ENCODE measurements at regions not wholly inside any gene's neighbourhood (a gene's known extent, or its start where the extent isn't known, plus 50 kb on each side); places are given as distances from the start of the nearest gene placed in this dataset.
"Not testable (repeated sequence)": the region's sequence is repeated elsewhere in the genome, so short reads cannot be mapped to it uniquely, and the experiment has no call there.

GRCh38 chr3:64440498-64440897 is 215.2 kb upstream of the PRICKLE2 start:
- Histone ChIP-seq H3K9me3 (peaks cover 0 to 3% (median 0%) of the 10 kb centered on the region in 4 donors), H3K4me1 (peaks cover 0 to 31% (median 0%) of the 10 kb centered on the region in 4 donors), H3K27ac (no peak overlapping the region), H3K27me3 (peaks cover 0 to 17% of the 10 kb centered on the region in 2 donors), H3K4me3 (no peak overlapping the region), H3K36me3 (no peaks in the 10 kb centered on the region)
- WGBS, 2 donors: 70 to 75% methylated on average over 4 of the region's 4 CpGs
- DNase-seq (ENCODE audit: low spot score in 2 of 2): peak in 1 of 2 donors; percentile 24
- TF ChIP-seq CTCF (IDR thresholded peaks at IDR 0.05) (no peak), POLR2A (IDR thresholded peaks at IDR 0.05) (no peak), EP300 (IDR thresholded peaks at IDR 0.05) (no peak)

- H3K36me3 ChIP-seq: no peaks in the 10 kb centered on the region
- 29 to 31% methylated on average over 7 of the region's 7 CpGs for WGBS, 2 donors
- peaks cover 0 to 11% (median 0%) of the 10 kb centered on the region in 4 donors for H3K9me3 ChIP-seq
- peaks cover 0 to 14% (median 0%) of the 10 kb centered on the region in 4 donors for H3K4me1 ChIP-seq
- H3K27me3 ChIP-seq: peaks cover 0 to 5% of the 10 kb centered on the region in 2 donors
- H3K27ac ChIP-seq: no peak overlapping the region
- H3K4me3 ChIP-seq: no peak overlapping the region
- DNase-seq (ENCODE audit: low spot score in 2 of 2): no peak
- TF ChIP-seq POLR2A (IDR thresholded peaks at IDR 0.05): no peak
- TF ChIP-seq CTCF (IDR thresholded peaks at IDR 0.05): no peak
- no peak for TF ChIP-seq EP300 (IDR thresholded peaks at IDR 0.05)
Measured at GRCh38 chr3:64438812-64439211, 213.5 kb upstream of the PRICKLE2 start.

- Histone ChIP-seq H3K36me3 (no peaks in the 10 kb centered on the region), H3K4me3 (no peak overlapping the region), H3K27ac (no peak overlapping the region), H3K27me3 (peaks cover 0 to 4% of the 10 kb centered on the region in 2 donors), H3K4me1 (peaks cover 0 to 7% (median 0%) of the 10 kb centered on the region in 4 donors), H3K9me3 (peaks cover 0 to 11% (median 0%) of the 10 kb centered on the region in 4 donors)
- DNase-seq (ENCODE audit: low spot score in 2 of 2): no peak
- WGBS, 2 donors: 37 to 38% methylated on average over 1 of the region's 1 CpG
- TF ChIP-seq POLR2A (IDR thresholded peaks at IDR 0.05) (no peak), CTCF (IDR thresholded peaks at IDR 0.05) (no peak), EP300 (IDR thresholded peaks at IDR 0.05) (no peak)
Measured at GRCh38 chr3:64438066-64438465, 212.8 kb upstream of the PRICKLE2 start.

- Histone ChIP-seq H3K36me3 (no peaks in the 10 kb centered on the region), H3K27me3 (peaks cover 0 to 4% of the 10 kb centered on the region in 2 donors), H3K9me3 (peaks cover 0 to 11% (median 0%) of the 10 kb centered on the region in 4 donors), H3K4me3 (no peak overlapping the region), H3K4me1 (peaks cover 0 to 7% (median 0%) of the 10 kb centered on the region in 4 donors), H3K27ac (no peak overlapping the region)
- no peak for DNase-seq (ENCODE audit: low spot score in 2 of 2)
- TF ChIP-seq POLR2A (IDR thresholded peaks at IDR 0.05) (no peak), CTCF (IDR thresholded peaks at IDR 0.05) (no peak), EP300 (IDR thresholded peaks at IDR 0.05) (no peak)
- 84 to 85% methylated on average over 5 of the region's 5 CpGs for WGBS, 2 donors
Measured at GRCh38 chr3:64437131-64437530, 211.9 kb upstream of the PRICKLE2 start.

- H3K27me3 ChIP-seq; DNase-seq (ENCODE audit: low spot score in 2 of 2); H3K27ac ChIP-seq; H3K4me1 ChIP-seq; H3K4me3 ChIP-seq; H3K36me3 ChIP-seq: not testable (repeated sequence)
- peaks cover 0 to 16% (median 0%) of the 10 kb centered on the region in 4 donors for H3K9me3 ChIP-seq
- 96 to 100% methylated on average over 2 of the region's 2 CpGs for WGBS, 2 donors
Measured at GRCh38 chr3:64435023-64435422, 209.8 kb upstream of the PRICKLE2 start.

GRCh38 chr3:64432870-64433269 is 207.6 kb upstream of the PRICKLE2 start:
- H3K9me3 ChIP-seq: peaks cover 0 to 16% (median 0%) of the 10 kb centered on the region in 4 donors
- no peaks in the 10 kb centered on the region for H3K36me3 ChIP-seq
- H3K4me3 ChIP-seq: no peak overlapping the region
- TF ChIP-seq EP300 (IDR thresholded peaks at IDR 0.05) (no peak), CTCF (IDR thresholded peaks at IDR 0.05) (no peak), POLR2A (IDR thresholded peaks at IDR 0.05) (no peak)
- H3K27ac ChIP-seq: no peak overlapping the region
- WGBS, 2 donors: 87 to 89% methylated on average over 3 of the region's 3 CpGs
- H3K27me3 ChIP-seq: no peaks in the 10 kb centered on the region
- DNase-seq (ENCODE audit: low spot score in 2 of 2): no peak
- no peaks in the 10 kb centered on the region for H3K4me1 ChIP-seq

Measured in tibial nerve (tissue), 4 donors.